ENCODE measurements at regions not wholly inside any gene's neighbourhood (a gene's known extent, or its start where the extent isn't known, plus 50 kb on each side); places are given as distances from the start of the nearest gene placed in this dataset.
"Not testable (repeated sequence)": the region's sequence is repeated elsewhere in the genome, so short reads cannot be mapped to it uniquely, and the experiment has no call there.

DNA sequence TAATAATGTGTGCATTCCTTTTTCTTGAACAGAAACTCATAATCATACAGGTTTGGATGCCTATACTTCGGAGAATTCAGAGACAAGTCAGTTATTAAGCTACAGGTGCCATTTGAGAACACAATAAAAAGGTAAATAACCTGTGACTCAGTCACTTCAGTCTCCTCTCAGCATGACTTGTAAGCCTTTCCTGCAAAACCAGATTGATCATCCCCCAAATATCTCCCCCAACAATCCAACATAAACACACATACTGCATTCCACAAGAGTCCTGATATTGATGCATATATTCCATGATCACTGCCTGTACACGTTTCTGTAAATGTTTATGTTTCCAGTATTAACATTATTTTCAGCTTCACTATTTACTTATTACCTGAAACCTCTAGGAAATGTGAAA is 110.8 kb downstream of the PWWP3B start:
- TF ChIP-seq, protein P1, sequence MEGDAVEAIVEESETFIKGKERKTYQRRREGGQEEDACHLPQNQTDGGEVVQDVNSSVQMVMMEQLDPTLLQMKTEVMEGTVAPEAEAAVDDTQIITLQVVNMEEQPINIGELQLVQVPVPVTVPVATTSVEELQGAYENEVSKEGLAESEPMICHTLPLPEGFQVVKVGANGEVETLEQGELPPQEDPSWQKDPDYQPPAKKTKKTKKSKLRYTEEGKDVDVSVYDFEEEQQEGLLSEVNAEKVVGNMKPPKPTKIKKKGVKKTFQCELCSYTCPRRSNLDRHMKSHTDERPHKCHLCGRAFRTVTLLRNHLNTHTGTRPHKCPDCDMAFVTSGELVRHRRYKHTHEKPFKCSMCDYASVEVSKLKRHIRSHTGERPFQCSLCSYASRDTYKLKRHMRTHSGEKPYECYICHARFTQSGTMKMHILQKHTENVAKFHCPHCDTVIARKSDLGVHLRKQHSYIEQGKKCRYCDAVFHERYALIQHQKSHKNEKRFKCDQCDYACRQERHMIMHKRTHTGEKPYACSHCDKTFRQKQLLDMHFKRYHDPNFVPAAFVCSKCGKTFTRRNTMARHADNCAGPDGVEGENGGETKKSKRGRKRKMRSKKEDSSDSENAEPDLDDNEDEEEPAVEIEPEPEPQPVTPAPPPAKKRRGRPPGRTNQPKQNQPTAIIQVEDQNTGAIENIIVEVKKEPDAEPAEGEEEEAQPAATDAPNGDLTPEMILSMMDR (IDR thresholded peaks at IDR 0.05; ENCODE audit: unreplicated experiment in 3 of 3): no peak

DNA sequence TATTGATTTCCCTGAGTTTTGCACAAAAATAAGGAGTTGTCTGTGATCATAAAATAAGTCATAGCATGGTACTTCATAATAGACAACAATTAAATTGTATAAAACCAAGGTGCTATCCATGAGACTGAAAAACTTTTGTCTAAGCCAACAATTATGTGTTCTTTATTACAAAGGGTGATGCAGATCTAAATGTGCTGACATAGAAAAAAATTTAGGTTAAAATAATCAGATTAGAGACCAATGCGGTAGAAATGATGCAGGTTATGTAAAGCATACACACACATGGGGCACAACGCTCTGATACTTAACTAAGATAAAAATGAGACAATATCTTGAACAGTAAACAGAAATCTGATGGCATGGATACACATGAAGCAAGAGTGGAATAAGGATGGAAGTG is 113.3 kb downstream of the PWWP3B start:
- H3K27me3 Mint-ChIP-seq (ENCODE audit: low read depth): no peaks in the 10 kb centered on the region
- no peaks in the 10 kb centered on the region for H3K9me3 Mint-ChIP-seq
- no peak overlapping the region for H3K27ac Mint-ChIP-seq
- no peak overlapping the region for H3K4me3 Mint-ChIP-seq
- no peaks in the 10 kb centered on the region for H3K4me1 Mint-ChIP-seq
- H3K36me3 Mint-ChIP-seq (ENCODE audit: low read depth): no peaks in the 10 kb centered on the region
- TF ChIP-seq, protein P1 (IDR thresholded peaks at IDR 0.05; ENCODE audit: unreplicated experiment in 3 of 3): no peak

More for the DNA sequence above, 110.8 kb downstream of the PWWP3B start:
- Mint-ChIP-seq H3K27me3 (ENCODE audit: low read depth) (no peaks in the 10 kb centered on the region), H3K36me3 (ENCODE audit: low read depth) (no peaks in the 10 kb centered on the region), H3K27ac (no peak overlapping the region), H3K9me3 (no peaks in the 10 kb centered on the region), H3K4me3 (no peak overlapping the region), H3K4me1 (no peaks in the 10 kb centered on the region)

DNA sequence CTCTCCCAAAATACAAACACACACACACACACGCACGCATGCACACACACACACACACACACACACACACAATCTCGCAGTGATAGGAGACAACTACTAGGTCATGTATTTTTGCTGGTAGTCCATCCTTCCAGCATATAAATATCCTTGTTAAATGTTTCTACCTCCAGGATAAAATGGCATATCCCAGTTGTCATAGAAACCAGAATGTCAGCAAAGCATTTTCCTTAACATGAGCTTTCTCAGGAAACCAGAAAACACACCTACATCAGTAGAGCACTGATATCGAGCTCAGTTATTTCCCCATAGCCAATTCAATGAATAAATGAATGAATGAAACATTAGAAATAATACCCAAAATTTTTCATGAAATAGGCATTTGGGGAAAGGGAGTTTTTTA is 115.7 kb downstream of the PWWP3B start:
- Mint-ChIP-seq H3K27ac (no peak overlapping the region), H3K4me3 (no peak overlapping the region), H3K4me1 (no peaks in the 10 kb centered on the region), H3K9me3 (no peaks in the 10 kb centered on the region), H3K36me3 (ENCODE audit: low read depth) (no peaks in the 10 kb centered on the region), H3K27me3 (ENCODE audit: low read depth) (no peaks in the 10 kb centered on the region)
- TF ChIP-seq, protein P1 (IDR thresholded peaks at IDR 0.05; ENCODE audit: unreplicated experiment in 3 of 3): no peak

DNA sequence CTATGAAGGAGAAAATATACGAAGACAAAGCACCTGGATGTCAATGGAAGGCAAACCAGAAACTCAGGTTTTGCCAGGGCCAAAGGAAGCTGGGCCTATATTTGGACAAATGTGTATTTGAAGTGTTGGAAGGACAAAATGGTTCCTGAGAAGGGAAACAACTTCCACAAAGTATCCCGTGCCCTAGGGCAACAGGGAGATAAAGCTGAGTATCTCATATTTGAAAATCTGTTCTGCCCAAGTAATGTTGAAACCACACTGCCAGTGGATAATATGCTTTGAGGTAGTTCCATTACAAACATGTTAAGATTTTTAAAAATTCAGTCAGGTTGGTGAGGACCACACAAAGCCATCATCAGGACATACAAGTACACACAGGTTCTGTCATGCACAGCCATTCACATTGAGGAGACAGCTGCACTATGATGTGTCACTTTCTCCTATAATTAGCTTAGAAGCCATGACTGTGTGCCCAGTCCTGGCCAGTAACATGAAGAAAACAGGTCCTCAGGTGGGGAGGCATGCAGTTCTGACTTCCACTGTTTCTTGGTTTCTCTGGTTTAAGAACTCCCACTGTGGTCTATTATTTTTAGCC is 116.4 kb downstream of the PWWP3B start:
- Mint-ChIP-seq H3K4me3 (no peak overlapping the region), H3K36me3 (ENCODE audit: low read depth) (no peaks in the 10 kb centered on the region), H3K4me1 (no peaks in the 10 kb centered on the region), H3K9me3 (no peaks in the 10 kb centered on the region), H3K27ac (no peak overlapping the region), H3K27me3 (ENCODE audit: low read depth) (no peaks in the 10 kb centered on the region)
- TF ChIP-seq, protein P1 (IDR thresholded peaks at IDR 0.05; ENCODE audit: unreplicated experiment in 3 of 3): no peak

DNA sequence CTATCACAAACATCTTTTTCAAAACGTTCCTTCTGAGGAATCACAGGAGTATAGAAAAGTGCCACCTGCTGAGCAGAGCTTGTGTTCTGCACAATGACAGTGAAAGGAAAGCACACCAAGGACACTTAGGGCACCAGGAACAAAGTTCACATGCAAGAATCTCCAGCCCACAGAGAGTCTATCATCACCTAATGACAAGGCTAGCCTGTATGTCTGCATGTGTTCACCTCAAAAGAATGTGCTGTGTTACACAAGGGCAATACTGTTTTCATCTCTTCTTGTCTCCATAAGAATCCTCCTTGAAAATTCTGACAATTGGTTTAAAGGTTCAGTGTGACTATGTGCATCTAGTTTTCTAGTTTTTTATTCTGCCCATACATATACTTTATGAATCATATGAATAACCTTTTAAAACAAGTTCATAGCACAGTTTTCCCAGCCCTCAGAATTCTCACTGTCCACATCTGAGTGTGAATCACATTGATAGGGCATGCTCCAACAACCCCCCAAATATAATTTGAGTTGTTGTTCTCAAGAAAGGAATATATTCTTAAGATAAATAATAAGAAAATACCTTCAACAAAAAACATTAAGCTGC is 118.0 kb downstream of the PWWP3B start:
- no peak overlapping the region for H3K4me3 Mint-ChIP-seq
- H3K4me1 Mint-ChIP-seq: no peaks in the 10 kb centered on the region
- no peaks in the 10 kb centered on the region for H3K27me3 Mint-ChIP-seq (ENCODE audit: low read depth)
- no peak overlapping the region for H3K27ac Mint-ChIP-seq
- TF ChIP-seq, protein P1 (IDR thresholded peaks at IDR 0.05; ENCODE audit: unreplicated experiment in 3 of 3): no peak
- H3K9me3 Mint-ChIP-seq: no peaks in the 10 kb centered on the region
- H3K36me3 Mint-ChIP-seq (ENCODE audit: low read depth): no peaks in the 10 kb centered on the region

DNA sequence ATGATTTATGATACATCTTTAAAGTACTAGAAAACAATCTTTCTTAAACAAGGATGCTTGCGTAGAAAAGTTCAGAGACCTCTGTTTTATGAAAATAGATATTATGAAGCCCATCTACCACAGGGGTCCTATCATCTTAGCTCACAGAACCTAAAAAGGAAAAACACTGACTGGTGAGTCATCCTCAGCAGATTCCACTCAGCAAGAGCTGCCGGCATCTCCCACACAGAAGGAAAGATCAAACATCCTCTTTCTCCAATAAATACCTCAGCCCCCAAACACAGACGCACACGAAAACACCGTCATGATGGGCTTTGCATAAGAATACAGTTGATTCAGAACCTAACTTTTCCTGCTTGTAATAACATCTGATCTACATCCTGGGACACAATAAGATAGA is 122.7 kb downstream of the PWWP3B start:
- not testable (repeated sequence) for H3K4me3 Mint-ChIP-seq; H3K4me1 Mint-ChIP-seq; H3K36me3 Mint-ChIP-seq (ENCODE audit: low read depth); H3K9me3 Mint-ChIP-seq; H3K27ac Mint-ChIP-seq; H3K27me3 Mint-ChIP-seq (ENCODE audit: low read depth)

DNA sequence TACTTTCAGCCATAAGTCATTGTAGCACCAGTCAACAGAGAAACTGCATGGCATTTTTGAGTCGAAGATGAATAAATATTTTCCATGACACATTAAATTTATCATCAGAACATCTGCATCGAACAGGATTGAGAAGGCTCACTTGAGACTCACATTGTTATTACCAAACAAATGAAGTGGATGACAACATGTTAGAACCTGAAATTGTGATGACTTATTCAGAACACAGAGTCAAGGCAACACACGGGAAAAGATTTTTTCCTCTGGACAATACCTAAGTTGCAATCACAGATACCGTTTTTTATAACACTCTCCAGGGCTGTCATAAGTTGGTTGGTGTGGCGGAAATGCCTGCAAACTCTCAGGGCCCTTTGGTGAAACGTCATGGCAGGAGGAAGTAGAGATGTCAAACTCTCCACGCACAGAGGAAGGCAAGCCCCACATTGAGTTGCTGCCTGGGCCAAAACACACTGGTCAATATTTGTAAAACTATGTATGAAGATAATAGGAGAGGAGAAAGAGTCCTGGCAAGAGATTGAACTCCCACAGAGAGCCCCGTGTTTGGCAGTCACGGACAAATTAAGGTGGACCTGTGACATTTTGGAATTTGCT is 123.8 kb downstream of the PWWP3B start:
- not testable (repeated sequence) for H3K4me3 Mint-ChIP-seq; H3K27me3 Mint-ChIP-seq (ENCODE audit: low read depth); H3K27ac Mint-ChIP-seq; H3K9me3 Mint-ChIP-seq; H3K4me1 Mint-ChIP-seq; H3K36me3 Mint-ChIP-seq (ENCODE audit: low read depth)

Data from nephron (organoid).